ACHN (cell line): ENCODE measurements at regions not wholly inside any gene's neighbourhood (a gene's known extent, or its start where the extent isn't known, plus 50 kb on each side); places are given as distances from the start of the nearest gene placed in this dataset.

Experiments used
- DNase-seq: peaks from one replicate; pipeline ENCODE4 v3.0.0-alpha.2; 2015
- in situ Hi-C: cut with HindIII; loops from 2 replicates; pipeline ENCODE4 v1.10.0; 2017; ENCODE audit warnings: low sequenced_read_pairs, low pct_ligation_motif_present, low pct_unique_long_range_greater_than_20kb

- DNase-seq, result no peak
- in situ Hi-C loops, result no loop called here
Observed at GRCh38 chr20:36102809-36103596, 51.5 kb upstream of the EPB41L1 start.

GRCh38 chr20:36104244-36104643 lies 50.3 kb upstream of the EPB41L1 start:
- in situ Hi-C loops, result no loop called here
- no peak for DNase-seq
